ENCODE measurements at regions not wholly inside any gene's neighbourhood (a gene's known extent, or its start where the extent isn't known, plus 50 kb on each side); places are given as distances from the start of the nearest gene placed in this dataset.

- Histone ChIP-seq H3K9ac (ENCODE audit: low read depth, low read length) (no peak overlapping the region), H2BK20ac (ENCODE audit: low read depth, low read length) (no peak overlapping the region), H3K27ac (ENCODE audit: insufficient read depth, low read length) (no peak overlapping the region), H2AK5ac (ENCODE audit: low read depth, low read length) (no peak overlapping the region), H3K36me3 (ENCODE audit: control insufficient read depth, insufficient read depth, low read length) (no peaks in the 10 kb centered on the region), H3K9me1 (ENCODE audit: insufficient read depth, low read length) (no peaks in the 10 kb centered on the region), H3K27me3 (ENCODE audit: control insufficient read depth, insufficient read depth, low read length) (no peaks in the 10 kb centered on the region), H2BK5ac (ENCODE audit: low read depth, low read length, poor library complexity, severe bottlenecking) (no peak overlapping the region), H3K4me3 (ENCODE audit: insufficient read depth, low read depth, low read length) (no peak overlapping the region), H4K5ac (ENCODE audit: low read depth, low read length) (no peak overlapping the region), H3K23ac (ENCODE audit: low read depth, low read length) (no peak overlapping the region), H3K18ac (ENCODE audit: low read depth, low read length) (no peak overlapping the region), H2BK15ac (ENCODE audit: low read depth, low read length) (no peak overlapping the region), H3K14ac (replicated peaks; ENCODE audit: low read depth, low read length) (no peak overlapping the region), H3K4ac (ENCODE audit: low read depth, low read length) (no peak overlapping the region), H3K79me1 (ENCODE audit: low read depth in 1 of 2, low read length in 2 of 2) (no peaks in the 10 kb centered on the region), H4K8ac (ENCODE audit: low read depth in 2 of 2, low read length in 2 of 2) (no peak overlapping the region), H3K4me2 (ENCODE audit: low read depth, low read length) (no peak overlapping the region), H3K9me3 (ENCODE audit: control insufficient read depth, insufficient read depth, low read length) (no peaks in the 10 kb centered on the region), H2BK120ac (ENCODE audit: low read depth, low read length) (no peak overlapping the region), H4K91ac (ENCODE audit: insufficient read depth, low read depth, low read length) (no peak overlapping the region), H4K20me1 (ENCODE audit: insufficient read depth, low read length) (no peaks in the 10 kb centered on the region), H2AFZ (replicated peaks; ENCODE audit: low read length, poor library complexity) (no peak overlapping the region), H3K4me1 (ENCODE audit: control insufficient read depth, insufficient read depth, low read length) (no peaks in the 10 kb centered on the region), H2AK9ac (replicated peaks; ENCODE audit: low read depth, low read length, poor library complexity) (no peak overlapping the region), H3K56ac (ENCODE audit: extremely low read depth, insufficient read depth, low read length) (no peak overlapping the region)
- BruUV-seq (replicated peaks): no TSS peak
- whole genome bisulfite sequencing, 2 experiments (ENCODE audit: extremely low coverage in 2 of 2, insufficient read length in 1 of 2): no CpG with 5 or more reads among the region's 2 CpGs
- ATAC-seq (ENCODE audit: low read depth) (no peak), DNase-seq (no peak)
- intact Hi-C loops (cut with micrococcal nuclease) (no loop called here), dilution Hi-C loops (cut with HindIII; ENCODE audit: low sequenced_read_pairs, unreplicated experiment) (no loop called here), in situ Hi-C loops (cut with MboI; ENCODE audit: low sequenced_read_pairs) (no loop called here)
- CTCF ChIA-PET: interaction anchor here (0.6 kb wide), 1 partner anchor 296 kb away, joined by 7 read pairs; no protein-coding TSS in a partner anchor
- no peak for TF ChIP-seq POLR2A (IDR thresholded peaks at IDR 0.05; ENCODE audit: low read depth, low read length)
- TF ChIP-seq NFE2L2 (IDR thresholded peaks at IDR 0.05; ENCODE audit: low read depth, low read length): no peak
- TF ChIP-seq FOS (IDR thresholded peaks at IDR 0.05; ENCODE audit: low read depth, low read length): no peak
- TF ChIP-seq MAZ (IDR thresholded peaks at IDR 0.05; ENCODE audit: borderline replicate concordance, low read depth, low read length): no peak
- no peak for TF ChIP-seq CEBPB (IDR thresholded peaks at IDR 0.05; ENCODE audit: low read depth, low read length)
- no peak for TF ChIP-seq RCOR1 (IDR thresholded peaks at IDR 0.05; ENCODE audit: insufficient replicate concordance, low read length)
- no peak for TF ChIP-seq CTCF (conservative IDR thresholded peaks at IDR 0.05; ENCODE audit: low read depth, low read length)
- TF ChIP-seq MAFK (IDR thresholded peaks at IDR 0.05; ENCODE audit: low read depth, low read length): no peak
- POLR2A ChIA-PET (ENCODE audit: unreplicated experiment): no interaction called here
Observed at GRCh38 chr6:126640356-126640755, 300.4 kb downstream of the CENPW start.
